ENCODE measurements at regions not wholly inside any gene's neighbourhood (a gene's known extent, or its start where the extent isn't known, plus 50 kb on each side); places are given as distances from the start of the nearest gene placed in this dataset.

GRCh38 chr2:140108706-140109475, 1328.7 kb upstream of the NXPH2 start:
- no peak for TF ChIP-seq CTCF (IDR thresholded peaks at IDR 0.05; ENCODE audit: low read depth, low read length, missing input control)
- TF ChIP-seq REST (IDR thresholded peaks at IDR 0.05) = no peak
- TF ChIP-seq RAD21 (IDR thresholded peaks at IDR 0.05) = no peak
- no peak for TF ChIP-seq ZBTB33 (IDR thresholded peaks at IDR 0.05)
- TF ChIP-seq SP1 (IDR thresholded peaks at IDR 0.05) = no peak
- no peak for TF ChIP-seq GABPA (IDR thresholded peaks at IDR 0.05 in 1 of 2, conservative IDR thresholded peaks at IDR 0.05 in 1 of 2)
- no peak for TF ChIP-seq ATF3 (IDR thresholded peaks at IDR 0.05)
- no peak for TF ChIP-seq EGR1 (IDR thresholded peaks at IDR 0.05; ENCODE audit: low read depth in 2 of 2)
- TF ChIP-seq RXRA (IDR thresholded peaks at IDR 0.05) = no peak
- TF ChIP-seq JUND (IDR thresholded peaks at IDR 0.05) = no peak
- no peak for TF ChIP-seq TAF1 (conservative IDR thresholded peaks at IDR 0.05)
- no peak for TF ChIP-seq YY1 (IDR thresholded peaks at IDR 0.05)
- TF ChIP-seq MAX (IDR thresholded peaks at IDR 0.05) = no peak

Data from liver (tissue), 3 donors.